ENCODE measurements at regions not wholly inside any gene's neighbourhood (a gene's known extent, or its start where the extent isn't known, plus 50 kb on each side); places are given as distances from the start of the nearest gene placed in this dataset.

DNA sequence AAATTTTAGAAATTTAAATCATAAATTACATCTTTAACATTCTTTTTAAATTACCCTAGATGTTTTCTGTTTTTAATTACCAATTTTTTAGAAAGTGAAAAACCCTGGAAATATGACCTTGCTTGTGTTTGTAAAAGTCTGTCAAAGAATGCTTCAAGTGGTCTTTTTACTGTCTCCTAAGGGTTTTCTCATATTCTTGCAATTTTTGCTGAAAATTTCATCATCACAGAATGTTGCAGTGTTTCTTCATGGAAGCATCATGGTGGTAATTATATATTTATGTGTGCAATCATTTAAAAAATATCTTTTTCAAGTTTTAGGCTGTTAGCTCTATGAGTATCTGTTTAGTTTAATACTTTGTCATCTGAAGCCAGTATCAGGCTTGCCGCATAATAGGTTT is 178.2 kb downstream of the HDGFL1 start:
- Histone ChIP-seq H3K36me3 (replicated peaks in 1 of 2) (no peaks in the 10 kb centered on the region), H3K4me1 (replicated peaks in 1 of 2) (no peaks in the 10 kb centered on the region), H3K4me3 (no peak overlapping the region), H3K27ac (no peak overlapping the region), H3K27me3 (no peaks in the 10 kb centered on the region), H3K9me3 (replicated peaks in 1 of 3) (peaks cover 0 to 9% (median 0%) of the 10 kb centered on the region in 3 donors)
- 0 to 96% (median 69%) methylated on average over 1 of the region's 1 CpG for WGBS, 4 donors
- no peak for TF ChIP-seq POLR2A (IDR thresholded peaks at IDR 0.05)
- TF ChIP-seq, protein P1, sequence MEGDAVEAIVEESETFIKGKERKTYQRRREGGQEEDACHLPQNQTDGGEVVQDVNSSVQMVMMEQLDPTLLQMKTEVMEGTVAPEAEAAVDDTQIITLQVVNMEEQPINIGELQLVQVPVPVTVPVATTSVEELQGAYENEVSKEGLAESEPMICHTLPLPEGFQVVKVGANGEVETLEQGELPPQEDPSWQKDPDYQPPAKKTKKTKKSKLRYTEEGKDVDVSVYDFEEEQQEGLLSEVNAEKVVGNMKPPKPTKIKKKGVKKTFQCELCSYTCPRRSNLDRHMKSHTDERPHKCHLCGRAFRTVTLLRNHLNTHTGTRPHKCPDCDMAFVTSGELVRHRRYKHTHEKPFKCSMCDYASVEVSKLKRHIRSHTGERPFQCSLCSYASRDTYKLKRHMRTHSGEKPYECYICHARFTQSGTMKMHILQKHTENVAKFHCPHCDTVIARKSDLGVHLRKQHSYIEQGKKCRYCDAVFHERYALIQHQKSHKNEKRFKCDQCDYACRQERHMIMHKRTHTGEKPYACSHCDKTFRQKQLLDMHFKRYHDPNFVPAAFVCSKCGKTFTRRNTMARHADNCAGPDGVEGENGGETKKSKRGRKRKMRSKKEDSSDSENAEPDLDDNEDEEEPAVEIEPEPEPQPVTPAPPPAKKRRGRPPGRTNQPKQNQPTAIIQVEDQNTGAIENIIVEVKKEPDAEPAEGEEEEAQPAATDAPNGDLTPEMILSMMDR (IDR thresholded peaks at IDR 0.05), result no peak
- no peak for DNase-seq
- intact Hi-C loops (cut with DNase I), result no loop called here

GRCh38 chr6:22748681-22749080 is 179.3 kb downstream of the HDGFL1 start:
- H3K4me1 ChIP-seq (replicated peaks in 1 of 2), result no peaks in the 10 kb centered on the region
- TF ChIP-seq, protein P1 (IDR thresholded peaks at IDR 0.05), result no peak
- no peak for TF ChIP-seq POLR2A (IDR thresholded peaks at IDR 0.05)
- no peaks in the 10 kb centered on the region for H3K27me3 ChIP-seq
- intact Hi-C loops (cut with DNase I), result no loop called here
- H3K36me3 ChIP-seq (replicated peaks in 1 of 2), result no peaks in the 10 kb centered on the region
- no peak for DNase-seq
- 71 to 80% (median 75%) methylated on average over 4 of the region's 4 CpGs for WGBS, 4 donors
- no peak overlapping the region for H3K4me3 ChIP-seq
- peaks cover 0 to 9% (median 0%) of the 10 kb centered on the region in 3 donors for H3K9me3 ChIP-seq (replicated peaks in 1 of 3)
- H3K27ac ChIP-seq, result no peak overlapping the region

GRCh38 chr6:22749696-22750095 is 180.3 kb downstream of the HDGFL1 start:
- WGBS, 4 donors, result 80 to 84% (median 82%) methylated on average over 3 of the region's 3 CpGs
- Histone ChIP-seq H3K27ac (no peak overlapping the region), H3K36me3 (replicated peaks in 1 of 2) (no peaks in the 10 kb centered on the region), H3K9me3 (replicated peaks in 1 of 3) (peaks cover 0 to under 1% (median 0%) of the 10 kb centered on the region in 3 donors), H3K4me1 (replicated peaks in 1 of 2) (no peaks in the 10 kb centered on the region), H3K27me3 (no peaks in the 10 kb centered on the region), H3K4me3 (no peak overlapping the region)
- DNase-seq, result no peak
- TF ChIP-seq, protein P1 (IDR thresholded peaks at IDR 0.05), result no peak
- no peak for TF ChIP-seq POLR2A (IDR thresholded peaks at IDR 0.05)
- intact Hi-C loops (cut with DNase I), result no loop called here

DNA sequence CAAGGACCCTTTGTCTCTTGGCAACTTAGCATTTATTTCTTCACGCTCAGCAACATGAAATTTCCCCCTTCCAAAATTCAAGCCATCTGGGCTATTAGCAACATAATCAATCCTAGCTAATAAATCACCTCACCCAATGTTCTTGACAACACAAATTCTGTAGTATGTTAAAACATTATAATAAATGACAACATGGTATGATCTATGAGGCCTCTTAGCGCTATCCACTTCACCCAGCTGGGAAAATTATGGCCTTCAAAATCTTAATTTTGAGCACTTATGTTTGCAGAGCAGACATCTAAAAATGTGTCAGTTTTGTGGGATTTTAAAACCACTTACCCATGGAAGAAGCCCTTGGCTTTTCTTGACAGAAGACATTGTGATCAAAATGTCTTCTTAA is 181.9 kb downstream of the HDGFL1 start:
- no peaks in the 10 kb centered on the region for H3K4me1 ChIP-seq (replicated peaks in 1 of 2)
- H3K27ac ChIP-seq, result no peak overlapping the region
- WGBS, 4 donors, result 89 to 95% (median 93%) methylated on average over 2 of the region's 2 CpGs
- H3K36me3 ChIP-seq (replicated peaks in 1 of 2), result no peaks in the 10 kb centered on the region
- intact Hi-C loops (cut with DNase I), result no loop called here
- no peaks in the 10 kb centered on the region for H3K9me3 ChIP-seq (replicated peaks in 1 of 3)
- TF ChIP-seq POLR2A (IDR thresholded peaks at IDR 0.05), result no peak
- TF ChIP-seq, protein P1 (IDR thresholded peaks at IDR 0.05), result no peak
- no peak overlapping the region for H3K4me3 ChIP-seq
- no peaks in the 10 kb centered on the region for H3K27me3 ChIP-seq
- no peak for DNase-seq
